ENCODE measurements at regions not wholly inside any gene's neighbourhood (a gene's known extent, or its start where the extent isn't known, plus 50 kb on each side); places are given as distances from the start of the nearest gene placed in this dataset.

DNA sequence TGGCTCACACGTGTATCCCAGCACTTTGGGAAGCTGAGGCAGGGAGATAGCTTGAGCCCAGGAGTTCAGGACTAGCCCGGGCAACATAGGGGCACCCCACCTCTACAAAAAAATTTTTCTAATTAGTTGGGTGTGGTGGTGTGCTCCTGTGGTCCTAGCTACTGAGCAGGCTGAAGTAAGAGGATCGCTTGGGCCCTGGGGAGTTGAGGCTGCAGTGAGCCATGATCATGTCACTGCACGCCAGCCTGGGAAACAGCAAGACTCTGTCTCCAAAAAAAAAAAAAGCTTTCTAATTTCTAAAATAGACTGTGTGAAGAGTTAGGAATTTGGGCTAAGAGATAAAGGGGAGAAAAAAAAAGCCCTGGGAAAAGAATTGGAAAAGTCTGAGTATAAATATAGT, 51.9 kb upstream of the NAB1 start:
- no peaks in the 10 kb centered on the region for H3K36me3 ChIP-seq (ENCODE audit: control insufficient read depth in 2 of 2, extremely low read depth in 1 of 2, insufficient read depth in 2 of 2, low read length in 2 of 2)
- intact Hi-C loops (cut with micrococcal nuclease): no loop called here
- H3K4me2 ChIP-seq (ENCODE audit: insufficient read depth, low read length): no peak overlapping the region
- TF ChIP-seq JUN (IDR thresholded peaks at IDR 0.05; ENCODE audit: borderline replicate concordance, insufficient read depth, insufficient read length, low read depth): no peak
- TF ChIP-seq POLR2AphosphoS5 (IDR thresholded peaks at IDR 0.05; ENCODE audit: insufficient read depth, low read depth, low read length): no peak
- no peak for TF ChIP-seq EZH2 (IDR thresholded peaks at IDR 0.05; ENCODE audit: borderline replicate concordance, low read depth, low read length, severe bottlenecking)
- no peak for TF ChIP-seq POLR2A (IDR thresholded peaks at IDR 0.05; ENCODE audit: low read depth, low read length)
- no peak for TF ChIP-seq MYC (IDR thresholded peaks at IDR 0.05; ENCODE audit: low read depth, low read length)
- no peak for TF ChIP-seq GATA2 (IDR thresholded peaks at IDR 0.05; ENCODE audit: insufficient read depth, insufficient read length, low read depth, low read length)
- TF ChIP-seq, protein P1, sequence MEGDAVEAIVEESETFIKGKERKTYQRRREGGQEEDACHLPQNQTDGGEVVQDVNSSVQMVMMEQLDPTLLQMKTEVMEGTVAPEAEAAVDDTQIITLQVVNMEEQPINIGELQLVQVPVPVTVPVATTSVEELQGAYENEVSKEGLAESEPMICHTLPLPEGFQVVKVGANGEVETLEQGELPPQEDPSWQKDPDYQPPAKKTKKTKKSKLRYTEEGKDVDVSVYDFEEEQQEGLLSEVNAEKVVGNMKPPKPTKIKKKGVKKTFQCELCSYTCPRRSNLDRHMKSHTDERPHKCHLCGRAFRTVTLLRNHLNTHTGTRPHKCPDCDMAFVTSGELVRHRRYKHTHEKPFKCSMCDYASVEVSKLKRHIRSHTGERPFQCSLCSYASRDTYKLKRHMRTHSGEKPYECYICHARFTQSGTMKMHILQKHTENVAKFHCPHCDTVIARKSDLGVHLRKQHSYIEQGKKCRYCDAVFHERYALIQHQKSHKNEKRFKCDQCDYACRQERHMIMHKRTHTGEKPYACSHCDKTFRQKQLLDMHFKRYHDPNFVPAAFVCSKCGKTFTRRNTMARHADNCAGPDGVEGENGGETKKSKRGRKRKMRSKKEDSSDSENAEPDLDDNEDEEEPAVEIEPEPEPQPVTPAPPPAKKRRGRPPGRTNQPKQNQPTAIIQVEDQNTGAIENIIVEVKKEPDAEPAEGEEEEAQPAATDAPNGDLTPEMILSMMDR (IDR thresholded peaks at IDR 0.05; ENCODE audit: extremely low read depth in 1 of 2, insufficient read depth in 1 of 2, low read depth in 1 of 2, low read length in 2 of 2): no peak
- TF ChIP-seq, protein P2, sequence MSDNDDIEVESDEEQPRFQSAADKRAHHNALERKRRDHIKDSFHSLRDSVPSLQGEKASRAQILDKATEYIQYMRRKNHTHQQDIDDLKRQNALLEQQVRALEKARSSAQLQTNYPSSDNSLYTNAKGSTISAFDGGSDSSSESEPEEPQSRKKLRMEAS (IDR thresholded peaks at IDR 0.05; ENCODE audit: insufficient read depth, insufficient read length): no peak
- TF ChIP-seq FOS (IDR thresholded peaks at IDR 0.05; ENCODE audit: borderline replicate concordance, insufficient read depth, low read length): no peak
- DNase-seq (ENCODE audit: low read depth, low spot score) (no peak), FAIRE-seq (no peak)
- POLR2A ChIA-PET: no interaction called here
- no peaks in the 10 kb centered on the region for H3K9me3 ChIP-seq (replicated peaks; ENCODE audit: control insufficient read depth, insufficient read depth, low read length)
- no peak overlapping the region for H3K9ac ChIP-seq (replicated peaks; ENCODE audit: extremely low read depth, insufficient read depth, low read length)
- H3K9me1 ChIP-seq (replicated peaks; ENCODE audit: control insufficient read depth, extremely low read depth, insufficient read depth, low read length): no peaks in the 10 kb centered on the region
- H4K20me1 ChIP-seq (replicated peaks; ENCODE audit: control insufficient read depth, extremely low read depth, insufficient read depth, low read length): no peaks in the 10 kb centered on the region
- no peaks in the 10 kb centered on the region for H3K79me2 ChIP-seq (ENCODE audit: control insufficient read depth, insufficient read depth, low read length)
- no peak overlapping the region for H3K27ac ChIP-seq (ENCODE audit: insufficient read depth, low read depth, low read length)
- no peaks in the 10 kb centered on the region for H3K27me3 ChIP-seq (ENCODE audit: control insufficient read depth in 2 of 2, insufficient read depth in 2 of 2, low read length in 2 of 2)
- peaks cover 11% of the 10 kb centered on the region for H3K4me1 ChIP-seq (ENCODE audit: control insufficient read depth, extremely low read depth, insufficient read depth, low read length)
- dilution Hi-C loops (cut with MboI; ENCODE audit: extremely low pct_ligation_motif_present, low sequenced_read_pairs): no loop called here
- no peak overlapping the region for H3K4me3 ChIP-seq (replicated peaks in 1 of 3; ENCODE audit: insufficient read depth in 1 of 3, low read depth in 1 of 3, low read length in 3 of 3)
- H2AFZ ChIP-seq (ENCODE audit: low read depth, low read length): no peak overlapping the region
- CTCF ChIA-PET: interaction anchor here (0.6 kb wide), 1 partner anchor 28 kb away, joined by 3 read pairs; no protein-coding TSS in a partner anchor
- BruUV-seq (replicated peaks): no TSS peak
